ENCODE measurements at regions not wholly inside any gene's neighbourhood (a gene's known extent, or its start where the extent isn't known, plus 50 kb on each side); places are given as distances from the start of the nearest gene placed in this dataset.

GRCh38 chr2:19187323-19188020 lies 171.0 kb downstream of the OSR1 start:
- Histone ChIP-seq H3K27me3 (ENCODE audit: insufficient read depth, low read length, poor library complexity, severe bottlenecking) (no peaks in the 10 kb centered on the region), H3K9me2 (replicated peaks; ENCODE audit: low read depth, low read length) (no peaks in the 10 kb centered on the region), H4K20me1 (ENCODE audit: insufficient read depth, low read length, poor library complexity, severe bottlenecking) (no peaks in the 10 kb centered on the region), H3K4me2 (ENCODE audit: low read depth, low read length, poor library complexity, severe bottlenecking) (no peak overlapping the region), H3K4me1 (ENCODE audit: insufficient read depth, low read length, poor library complexity, severe bottlenecking) (no peaks in the 10 kb centered on the region), H3F3A (ENCODE audit: low read depth) (no peaks in the 10 kb centered on the region), H3K4me3 (ENCODE audit: low read length, poor library complexity, severe bottlenecking) (no peak overlapping the region), H3K36me3 (ENCODE audit: insufficient read depth, low read length) (no peaks in the 10 kb centered on the region), H3K9me3 (ENCODE audit: insufficient read depth, low read depth, low read length) (no peaks in the 10 kb centered on the region), H3K79me2 (ENCODE audit: insufficient read depth, low read length) (no peaks in the 10 kb centered on the region), H3K9ac (ENCODE audit: low read depth, low read length, poor library complexity, severe bottlenecking) (no peak overlapping the region), H2AFZ (ENCODE audit: low read length) (no peak overlapping the region)
- TF ChIP-seq CTCF (conservative IDR thresholded peaks at IDR 0.05; ENCODE audit: low read length) = no peak

DNA sequence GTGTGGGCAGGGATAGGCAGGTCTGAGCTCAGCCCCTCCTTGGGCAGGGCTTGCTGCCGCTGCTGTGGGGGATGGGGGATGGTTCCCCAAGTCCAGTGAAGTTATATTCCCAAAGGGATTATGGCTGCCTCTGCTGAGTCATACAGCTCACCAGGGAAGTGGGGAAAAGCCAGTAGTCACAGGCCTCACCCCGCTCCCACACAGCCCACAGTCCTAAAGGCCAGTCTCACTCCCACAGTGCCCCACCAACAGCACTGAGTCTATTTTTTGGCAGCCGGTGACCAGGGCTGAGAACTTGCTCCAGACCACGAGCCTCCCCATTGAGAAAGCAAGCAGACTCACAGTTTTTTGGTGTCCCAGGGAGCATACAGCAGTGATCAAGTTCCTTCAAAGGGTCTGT lies 173.3 kb downstream of the OSR1 start:
- H3K4me1 ChIP-seq (ENCODE audit: insufficient read depth, low read length, poor library complexity, severe bottlenecking) = no peaks in the 10 kb centered on the region
- no peaks in the 10 kb centered on the region for H3K9me3 ChIP-seq (ENCODE audit: insufficient read depth, low read depth, low read length)
- H3K36me3 ChIP-seq (ENCODE audit: insufficient read depth, low read length) = no peaks in the 10 kb centered on the region
- H3K4me2 ChIP-seq (ENCODE audit: low read depth, low read length, poor library complexity, severe bottlenecking) = no peak overlapping the region
- no peaks in the 10 kb centered on the region for H3K27me3 ChIP-seq (ENCODE audit: insufficient read depth, low read length, poor library complexity, severe bottlenecking)
- H3F3A ChIP-seq (ENCODE audit: low read depth) = no peaks in the 10 kb centered on the region
- H4K20me1 ChIP-seq (ENCODE audit: insufficient read depth, low read length, poor library complexity, severe bottlenecking) = no peaks in the 10 kb centered on the region
- no peak overlapping the region for H3K9ac ChIP-seq (ENCODE audit: low read depth, low read length, poor library complexity, severe bottlenecking)
- H2AFZ ChIP-seq (ENCODE audit: low read length) = no peak overlapping the region
- no peaks in the 10 kb centered on the region for H3K9me2 ChIP-seq (replicated peaks; ENCODE audit: low read depth, low read length)
- no peaks in the 10 kb centered on the region for H3K79me2 ChIP-seq (ENCODE audit: insufficient read depth, low read length)
- H3K4me3 ChIP-seq (ENCODE audit: low read length, poor library complexity, severe bottlenecking) = no peak overlapping the region
- TF ChIP-seq CTCF (conservative IDR thresholded peaks at IDR 0.05; ENCODE audit: low read length) (no peak), EZH2phosphoT487 (IDR thresholded peaks at IDR 0.05; ENCODE audit: borderline replicate concordance) (no peak)

GRCh38 chr2:19178175-19178574 lies 180.2 kb downstream of the OSR1 start:
- H3K9ac ChIP-seq (ENCODE audit: low read depth, low read length, poor library complexity, severe bottlenecking) = no peak overlapping the region
- no peaks in the 10 kb centered on the region for H3K36me3 ChIP-seq (ENCODE audit: insufficient read depth, low read length)
- H3K9me2 ChIP-seq (replicated peaks; ENCODE audit: low read depth, low read length) = no peaks in the 10 kb centered on the region; the same call in 1 of the 2 replicates
- H3K4me1 ChIP-seq (ENCODE audit: insufficient read depth, low read length, poor library complexity, severe bottlenecking) = no peaks in the 10 kb centered on the region
- no peak overlapping the region for H3K4me2 ChIP-seq (ENCODE audit: low read depth, low read length, poor library complexity, severe bottlenecking)
- no peak for TF ChIP-seq EZH2phosphoT487 (IDR thresholded peaks at IDR 0.05; ENCODE audit: borderline replicate concordance)
- TF ChIP-seq CTCF (conservative IDR thresholded peaks at IDR 0.05; ENCODE audit: low read length) = no peak
- no peak overlapping the region for H2AFZ ChIP-seq (ENCODE audit: low read length)
- no peaks in the 10 kb centered on the region for H3K79me2 ChIP-seq (ENCODE audit: insufficient read depth, low read length)
- H3F3A ChIP-seq (ENCODE audit: low read depth) = no peaks in the 10 kb centered on the region
- H3K9me3 ChIP-seq (ENCODE audit: insufficient read depth, low read depth, low read length) = no peaks in the 10 kb centered on the region
- H3K27me3 ChIP-seq (ENCODE audit: insufficient read depth, low read length, poor library complexity, severe bottlenecking) = no peaks in the 10 kb centered on the region
- H3K4me3 ChIP-seq (ENCODE audit: low read length, poor library complexity, severe bottlenecking) = no peak overlapping the region
- no peaks in the 10 kb centered on the region for H4K20me1 ChIP-seq (ENCODE audit: insufficient read depth, low read length, poor library complexity, severe bottlenecking)

Measured in Loucy (cell line).